ENCODE measurements at regions not wholly inside any gene's neighbourhood (a gene's known extent, or its start where the extent isn't known, plus 50 kb on each side); places are given as distances from the start of the nearest gene placed in this dataset.

DNA sequence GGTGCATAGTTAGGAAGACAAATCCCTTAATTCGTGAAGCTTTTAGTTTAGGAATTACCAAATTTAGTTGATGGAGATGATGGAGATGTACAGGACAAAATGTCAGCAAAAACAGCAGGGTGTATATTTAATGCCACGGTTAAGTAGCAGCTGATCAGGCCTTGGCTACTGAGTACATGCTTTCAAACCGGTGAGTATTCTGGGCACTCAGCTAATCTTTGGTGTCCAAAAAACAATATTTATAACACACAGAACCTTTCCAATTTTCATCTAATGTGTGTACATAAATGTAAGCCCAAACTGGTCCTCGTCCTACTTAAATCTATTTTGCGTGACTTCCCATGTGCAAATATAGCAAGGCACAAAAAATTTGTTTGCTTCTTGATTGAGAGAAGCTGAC is 703.4 kb upstream of the LINC00305 start:
- TF ChIP-seq POLR2A (IDR thresholded peaks at IDR 0.05) = no peak
- TF ChIP-seq, protein P1, sequence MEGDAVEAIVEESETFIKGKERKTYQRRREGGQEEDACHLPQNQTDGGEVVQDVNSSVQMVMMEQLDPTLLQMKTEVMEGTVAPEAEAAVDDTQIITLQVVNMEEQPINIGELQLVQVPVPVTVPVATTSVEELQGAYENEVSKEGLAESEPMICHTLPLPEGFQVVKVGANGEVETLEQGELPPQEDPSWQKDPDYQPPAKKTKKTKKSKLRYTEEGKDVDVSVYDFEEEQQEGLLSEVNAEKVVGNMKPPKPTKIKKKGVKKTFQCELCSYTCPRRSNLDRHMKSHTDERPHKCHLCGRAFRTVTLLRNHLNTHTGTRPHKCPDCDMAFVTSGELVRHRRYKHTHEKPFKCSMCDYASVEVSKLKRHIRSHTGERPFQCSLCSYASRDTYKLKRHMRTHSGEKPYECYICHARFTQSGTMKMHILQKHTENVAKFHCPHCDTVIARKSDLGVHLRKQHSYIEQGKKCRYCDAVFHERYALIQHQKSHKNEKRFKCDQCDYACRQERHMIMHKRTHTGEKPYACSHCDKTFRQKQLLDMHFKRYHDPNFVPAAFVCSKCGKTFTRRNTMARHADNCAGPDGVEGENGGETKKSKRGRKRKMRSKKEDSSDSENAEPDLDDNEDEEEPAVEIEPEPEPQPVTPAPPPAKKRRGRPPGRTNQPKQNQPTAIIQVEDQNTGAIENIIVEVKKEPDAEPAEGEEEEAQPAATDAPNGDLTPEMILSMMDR (IDR thresholded peaks at IDR 0.05) = no peak

Data from body of pancreas (tissue), 4 donors.